ENCODE measurements at regions not wholly inside any gene's neighbourhood (a gene's known extent, or its start where the extent isn't known, plus 50 kb on each side); places are given as distances from the start of the nearest gene placed in this dataset.

GRCh38 chr14:31944256-31945073 lies 132.6 kb upstream of the ARHGAP5 start:
- no peak for DNase-seq

- DNase-seq, result no peak
Observed at GRCh38 chr14:31945074-31945613, 132.0 kb upstream of the ARHGAP5 start.

- DNase-seq, result no peak
Observed at GRCh38 chr14:31945701-31946100, 131.4 kb upstream of the ARHGAP5 start.

GRCh38 chr14:31947076-31947475 lies 130.0 kb upstream of the ARHGAP5 start:
- no peak for DNase-seq

- no peak for DNase-seq
Observed at GRCh38 chr14:31947680-31948595, 129.2 kb upstream of the ARHGAP5 start.

- DNase-seq, result no peak
Observed at GRCh38 chr14:31949709-31950108, 127.4 kb upstream of the ARHGAP5 start.

- no peak for DNase-seq
Observed at GRCh38 chr14:31950331-31950730, 126.8 kb upstream of the ARHGAP5 start.

GRCh38 chr14:31950764-31951637 lies 126.1 kb upstream of the ARHGAP5 start:
- no peak for DNase-seq

- no peak for DNase-seq
Observed at GRCh38 chr14:31951638-31951964, 125.5 kb upstream of the ARHGAP5 start.

- no peak for DNase-seq
Observed at GRCh38 chr14:31952573-31952972, 124.5 kb upstream of the ARHGAP5 start.

- DNase-seq, result no peak
Observed at GRCh38 chr14:31953210-31953609, 123.9 kb upstream of the ARHGAP5 start.

- DNase-seq, result no peak
Observed at GRCh38 chr14:31954991-31955390, 122.1 kb upstream of the ARHGAP5 start.

- DNase-seq, result no peak
Observed at GRCh38 chr14:31955936-31956579, 121.0 kb upstream of the ARHGAP5 start.

- DNase-seq, result no peak
Observed at GRCh38 chr14:31957565-31957964, 119.5 kb upstream of the ARHGAP5 start.

- no peak for DNase-seq
Observed at GRCh38 chr14:31960039-31960438, 117.1 kb upstream of the ARHGAP5 start.

- DNase-seq, result no peak
Observed at GRCh38 chr14:31961896-31962295, 115.2 kb upstream of the ARHGAP5 start.

- DNase-seq, result peak; percentile 49
Observed at GRCh38 chr14:31962920-31963319, 114.2 kb upstream of the ARHGAP5 start.

GRCh38 chr14:31963587-31963986 lies 113.5 kb upstream of the ARHGAP5 start:
- DNase-seq, result no peak

GRCh38 chr14:31964490-31964889 lies 112.6 kb upstream of the ARHGAP5 start:
- no peak for DNase-seq

GRCh38 chr14:31965071-31965734 lies 111.9 kb upstream of the ARHGAP5 start:
- DNase-seq, result peak; percentile 27

- no peak for DNase-seq
Observed at GRCh38 chr14:31965735-31966598, 111.1 kb upstream of the ARHGAP5 start.
